Ovary (tissue), 3 donors: ENCODE measurements at regions not wholly inside any gene's neighbourhood (a gene's known extent, or its start where the extent isn't known, plus 50 kb on each side); places are given as distances from the start of the nearest gene placed in this dataset.

Experiments
- CTCF ChIP-seq, 3 donors: fragments of 450-650 bp in 2 of 3; fragments of 200-600 bp in 1 of 3; IDR thresholded peaks; one replicate each; pipeline versions ENCODE4 v1.5.1 to v1.8.0; 2016 to 2022; ENCODE audit warnings: antibody characterized with exemption in 3 of 3, mild to moderate bottlenecking in 1 of 3
- POLR2A ChIP-seq: fragments of 450-650 bp; IDR thresholded peaks from one replicate; pipeline ENCODE4 v1.6.1; 2017; ENCODE audit warnings: antibody characterized with exemption, mild to moderate bottlenecking, moderate library complexity
- donor health status: DM: no; HTN: no; CAD: no.

GRCh38 chr5:124230456-124230855, 516.0 kb downstream of the ZNF608 start:
- no peak for TF ChIP-seq CTCF (IDR thresholded peaks at IDR 0.05)
- no peak for TF ChIP-seq POLR2A
